ENCODE measurements at regions not wholly inside any gene's neighbourhood (a gene's known extent, or its start where the extent isn't known, plus 50 kb on each side); places are given as distances from the start of the nearest gene placed in this dataset.

DNA sequence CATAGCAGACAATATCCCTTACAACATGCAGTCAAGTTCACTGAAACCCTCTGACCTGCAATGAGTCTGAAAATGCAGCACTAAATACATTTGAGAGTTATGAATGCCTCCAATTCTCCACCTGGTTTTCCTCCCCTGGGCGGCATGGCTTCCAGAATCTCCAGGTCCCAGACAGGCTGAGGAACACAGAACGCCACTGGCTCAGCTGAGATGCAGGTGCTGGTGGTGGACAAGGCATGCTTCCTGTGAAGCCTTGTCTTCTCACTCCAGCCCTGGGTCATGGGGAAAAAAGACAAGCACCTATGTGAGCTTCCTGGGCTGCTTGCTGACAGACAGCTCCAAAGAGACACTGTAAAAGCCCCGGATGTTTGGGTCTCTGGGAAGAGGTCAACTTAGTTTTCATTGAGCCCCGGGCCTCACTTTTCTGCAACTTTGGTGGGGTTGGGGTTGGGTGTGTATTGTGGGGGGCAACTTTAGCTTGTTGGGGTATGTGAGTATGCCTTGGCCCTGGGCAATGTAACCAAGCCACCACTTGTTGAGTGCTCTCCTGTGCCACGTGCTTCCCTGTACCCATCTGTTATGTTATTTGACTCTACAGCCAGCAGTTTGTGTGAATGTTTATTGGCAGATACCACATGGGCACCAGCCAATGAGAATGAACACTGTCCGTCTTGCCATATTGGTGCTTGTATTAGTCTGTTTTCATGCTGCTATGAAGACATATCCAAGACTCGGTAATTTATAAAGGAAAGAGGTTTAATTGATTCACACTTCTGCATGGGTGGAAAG lies 127.8 kb downstream of the EMX2 start:
- WGBS, 2 experiments (ENCODE audit: extremely low coverage in 1 of 2, insufficient coverage in 1 of 2, insufficient read length in 1 of 2, insufficient replicate concordance in 2 of 2, low coverage in 1 of 2, low lambda C conversion rate in 2 of 2, missing lambda C conversion rate in 1 of 2), result 91% methylated on average over 7 of the region's 7 CpGs; no CpG with 5 or more reads in 1 of the 2 experiments
- Histone ChIP-seq H3K23me2 (ENCODE audit: low read depth, low read length) (no peaks in the 10 kb centered on the region), H3K27me3 (replicated peaks in 1 of 4; ENCODE audit: control insufficient read depth in 3 of 4, extremely low read depth in 1 of 4, insufficient read depth in 3 of 4, low read length in 3 of 4) (no peaks in the 10 kb centered on the region), H3K56ac (replicated peaks; ENCODE audit: insufficient read length, low read depth, low read length) (no peak overlapping the region), H2BK15ac (ENCODE audit: low read length) (no peak overlapping the region), H4K20me1 (replicated peaks in 1 of 2; ENCODE audit: control insufficient read depth in 1 of 2, insufficient read depth in 2 of 2, low read length in 2 of 2) (no peaks in the 10 kb centered on the region), H4K8ac (ENCODE audit: extremely low read depth, insufficient read depth, low read length) (no peak overlapping the region), H3K27ac (ENCODE audit: low read depth, low read length) (no peak overlapping the region), H2BK5ac (ENCODE audit: low read depth, low read length) (no peak overlapping the region), H3K9me3 (ENCODE audit: insufficient read depth in 2 of 2, low read depth in 1 of 2, low read length in 1 of 2) (no peaks in the 10 kb centered on the region), H3K23ac (ENCODE audit: insufficient read length) (no peak overlapping the region), H2AFZ (ENCODE audit: low read length) (no peak overlapping the region), H3K9ac (replicated peaks in 1 of 4; ENCODE audit: extremely low read depth in 1 of 4, low read depth in 3 of 4, low read length in 3 of 4) (no peak overlapping the region), H3K14ac (ENCODE audit: insufficient read length) (no peak overlapping the region), H2AK5ac (ENCODE audit: low read depth, low read length) (no peak overlapping the region), H2BK20ac (ENCODE audit: low read length) (no peak overlapping the region), H3K79me1 (ENCODE audit: low read depth, low read length) (no peaks in the 10 kb centered on the region), H4K91ac (replicated peaks; ENCODE audit: insufficient read length, low read length) (no peak overlapping the region), H3K4me1 (replicated peaks in 1 of 4; ENCODE audit: control insufficient read depth in 3 of 4, insufficient read depth in 4 of 4, low read length in 3 of 4) (0 out of 7 replicates have a peak, but pooled peaks cover 0 to 3% (median 0%) of the 10 kb centered on the region in 4 experiments), H2BK12ac (ENCODE audit: low read depth, low read length) (no peak overlapping the region), H3K4ac (replicated peaks; ENCODE audit: insufficient read length, low read depth, low read length) (no peak overlapping the region), H2BK120ac (replicated peaks; ENCODE audit: low read depth, low read length) (no peak overlapping the region), H3K18ac (ENCODE audit: extremely low read depth, low read length) (no peak overlapping the region; the same call in 1 of the 2 replicates), H3K4me2 (ENCODE audit: insufficient read depth in 1 of 2, low read depth in 2 of 2, low read length in 2 of 2) (no peak overlapping the region), H3K36me3 (ENCODE audit: control insufficient read depth in 2 of 4, insufficient read depth in 4 of 4, low read length in 3 of 4) (no peaks in the 10 kb centered on the region), H4K5ac (ENCODE audit: insufficient read length, low read depth, low read length) (no peak overlapping the region), H3K79me2 (ENCODE audit: control insufficient read depth in 1 of 2, insufficient read depth in 2 of 2, low read length in 2 of 2) (no peaks in the 10 kb centered on the region), H3K4me3 (ENCODE audit: extremely low read depth in 1 of 4, insufficient read depth in 2 of 4, low read depth in 3 of 4, low read length in 4 of 4) (no peak overlapping the region)
- no peak for FAIRE-seq
- ChIA-PET CTCF (ENCODE audit: partially characterized antibody) (interaction anchor here (0.6 to 1.1 kb wide), 3 partner anchors 11 to 570 kb away, joined by 3 to 6 read pairs (median 3); no protein-coding TSS in a partner anchor), POLR2A (ENCODE audit: partially characterized antibody) (no interaction called here)
- DNase-seq (ENCODE audit: low read depth in 1 of 2, low spot score in 2 of 2), result no peak
- TF ChIP-seq JUND (IDR thresholded peaks at IDR 0.05; ENCODE audit: low read length) (no peak), GABPA (IDR thresholded peaks at IDR 0.05; ENCODE audit: borderline replicate concordance, insufficient read depth, low read length) (no peak), JUN (IDR thresholded peaks at IDR 0.05; ENCODE audit: low read depth, low read length) (no peak), CTBP2 (IDR thresholded peaks at IDR 0.05; ENCODE audit: borderline replicate concordance, insufficient read depth, insufficient read length, low read length) (no peak), FOSL1 (IDR thresholded peaks at IDR 0.05; ENCODE audit: insufficient read depth, low read depth, low read length) (no peak), SP1 (IDR thresholded peaks at IDR 0.05; ENCODE audit: low read depth, low read length) (no peak), EGR1 (IDR thresholded peaks at IDR 0.05; ENCODE audit: borderline replicate concordance, low read depth, low read length) (no peak), RBBP5 (IDR thresholded peaks at IDR 0.05; ENCODE audit: borderline replicate concordance, low read depth, low read length) (no peak), CHD1 (IDR thresholded peaks at IDR 0.05; ENCODE audit: low read depth, low read length) (no peak), BACH1 (IDR thresholded peaks at IDR 0.05; ENCODE audit: low read length) (no peak), KDM1A (IDR thresholded peaks at IDR 0.05; ENCODE audit: borderline replicate concordance, low read length) (no peak), EZH2 (IDR thresholded peaks at IDR 0.05; ENCODE audit: low read depth, low read length, severe bottlenecking) (no peak)
- TF ChIP-seq, protein P1, sequence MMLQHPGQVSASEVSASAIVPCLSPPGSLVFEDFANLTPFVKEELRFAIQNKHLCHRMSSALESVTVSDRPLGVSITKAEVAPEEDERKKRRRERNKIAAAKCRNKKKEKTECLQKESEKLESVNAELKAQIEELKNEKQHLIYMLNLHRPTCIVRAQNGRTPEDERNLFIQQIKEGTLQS (IDR thresholded peaks at IDR 0.05; ENCODE audit: insufficient read depth, low read depth, low read length), result no peak

Data from H1 (cell line).